ENCODE measurements at regions not wholly inside any gene's neighbourhood (a gene's known extent, or its start where the extent isn't known, plus 50 kb on each side); places are given as distances from the start of the nearest gene placed in this dataset.
"Not testable (repeated sequence)": the region's sequence is repeated elsewhere in the genome, so short reads cannot be mapped to it uniquely, and the experiment has no call there.

DNA sequence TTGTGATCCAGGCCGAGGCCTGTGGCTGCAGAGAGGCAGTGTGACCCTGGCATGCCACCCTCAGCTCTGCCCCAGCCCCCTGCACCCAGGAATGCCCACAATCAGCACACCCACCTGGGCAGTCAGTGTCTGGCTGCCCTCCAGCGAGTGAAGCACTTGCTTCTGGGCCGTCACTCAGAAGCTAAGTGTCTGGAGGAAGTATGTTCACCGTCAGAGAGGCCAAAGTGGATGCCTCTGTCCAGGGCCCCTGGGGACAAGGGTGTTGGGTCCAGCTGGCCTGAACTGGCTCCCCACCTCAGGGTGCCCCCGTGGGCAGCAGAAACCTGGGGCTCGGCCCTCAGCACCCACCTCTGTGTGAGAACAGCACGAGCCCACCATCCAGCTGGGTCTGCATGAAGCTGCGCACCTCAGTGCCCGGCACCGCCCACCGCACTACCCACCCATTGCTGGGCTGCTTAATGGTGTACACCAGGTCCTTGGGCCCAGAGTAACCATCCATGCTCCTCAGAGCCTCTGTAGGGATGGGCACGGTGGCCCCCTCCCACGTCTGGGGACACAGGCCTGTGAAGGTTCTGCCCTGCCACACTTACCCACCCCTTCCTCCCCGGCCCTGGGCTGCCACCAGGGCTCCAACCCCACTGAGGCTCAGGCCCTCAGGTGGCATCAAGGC is 124.3 kb upstream of the ZSCAN2 start:
- TF ChIP-seq, protein P1, sequence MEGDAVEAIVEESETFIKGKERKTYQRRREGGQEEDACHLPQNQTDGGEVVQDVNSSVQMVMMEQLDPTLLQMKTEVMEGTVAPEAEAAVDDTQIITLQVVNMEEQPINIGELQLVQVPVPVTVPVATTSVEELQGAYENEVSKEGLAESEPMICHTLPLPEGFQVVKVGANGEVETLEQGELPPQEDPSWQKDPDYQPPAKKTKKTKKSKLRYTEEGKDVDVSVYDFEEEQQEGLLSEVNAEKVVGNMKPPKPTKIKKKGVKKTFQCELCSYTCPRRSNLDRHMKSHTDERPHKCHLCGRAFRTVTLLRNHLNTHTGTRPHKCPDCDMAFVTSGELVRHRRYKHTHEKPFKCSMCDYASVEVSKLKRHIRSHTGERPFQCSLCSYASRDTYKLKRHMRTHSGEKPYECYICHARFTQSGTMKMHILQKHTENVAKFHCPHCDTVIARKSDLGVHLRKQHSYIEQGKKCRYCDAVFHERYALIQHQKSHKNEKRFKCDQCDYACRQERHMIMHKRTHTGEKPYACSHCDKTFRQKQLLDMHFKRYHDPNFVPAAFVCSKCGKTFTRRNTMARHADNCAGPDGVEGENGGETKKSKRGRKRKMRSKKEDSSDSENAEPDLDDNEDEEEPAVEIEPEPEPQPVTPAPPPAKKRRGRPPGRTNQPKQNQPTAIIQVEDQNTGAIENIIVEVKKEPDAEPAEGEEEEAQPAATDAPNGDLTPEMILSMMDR (IDR thresholded peaks at IDR 0.05), result not testable (repeated sequence)
- not testable (repeated sequence) for TF ChIP-seq POLR2A (IDR thresholded peaks at IDR 0.05)

Measured in esophagus squamous epithelium (tissue), 4 donors.